GM21717 (cell line): ENCODE measurements at regions not wholly inside any gene's neighbourhood (a gene's known extent, or its start where the extent isn't known, plus 50 kb on each side); places are given as distances from the start of the nearest gene placed in this dataset.

Experiments used
- ATAC-seq: cut with Tn5 transposase; IDR thresholded peaks from one replicate; pipeline ENCODE4 v1.9.1; 2021; ENCODE audit warnings: mild to moderate bottlenecking, moderate library complexity; ENCODE audit not compliant: unreplicated experiment

DNA sequence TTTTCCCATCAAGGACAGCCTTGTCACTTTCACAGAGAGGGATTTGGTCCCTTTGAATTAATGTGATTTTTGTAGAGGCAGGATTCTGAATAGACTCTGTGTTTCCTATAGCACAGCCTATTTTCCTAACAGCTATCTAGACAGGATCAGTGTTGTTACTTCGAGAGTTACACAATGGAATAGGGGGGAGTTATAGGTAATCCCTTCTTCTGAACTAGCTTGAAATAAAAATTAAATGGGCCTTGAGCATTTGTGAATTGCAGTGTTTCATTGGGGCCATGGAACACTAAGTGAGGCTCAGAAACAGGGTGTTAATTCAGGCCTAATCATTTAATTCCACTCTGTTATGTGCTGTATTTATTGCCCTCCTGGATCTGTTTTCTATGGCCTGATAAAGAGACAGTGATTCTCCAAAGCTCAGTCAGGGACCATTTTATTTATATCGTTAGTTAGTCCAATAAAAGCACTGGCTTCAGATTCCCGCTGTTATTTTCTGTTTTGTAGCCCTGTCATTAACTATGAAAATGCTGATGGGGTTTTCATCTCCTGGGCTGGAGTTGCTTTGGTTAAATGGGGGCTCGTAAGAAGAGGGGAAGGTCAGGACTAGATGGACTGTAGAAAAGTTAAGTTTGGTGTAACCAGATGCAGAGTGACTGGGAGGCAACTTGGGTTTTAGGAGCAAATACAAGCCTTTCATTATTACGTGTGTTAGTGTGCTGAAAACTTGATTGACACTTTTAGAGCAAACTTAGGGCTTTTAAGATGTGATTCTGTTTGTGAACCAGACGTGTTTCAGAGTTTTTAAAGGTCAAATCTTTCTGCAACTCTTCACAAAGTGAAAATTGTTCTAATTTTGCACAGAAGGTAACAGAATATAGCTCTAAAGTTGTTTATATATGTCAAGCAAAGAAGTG, 461.0 kb upstream of the HNRNPA3 start:
- ATAC-seq: no peak

DNA sequence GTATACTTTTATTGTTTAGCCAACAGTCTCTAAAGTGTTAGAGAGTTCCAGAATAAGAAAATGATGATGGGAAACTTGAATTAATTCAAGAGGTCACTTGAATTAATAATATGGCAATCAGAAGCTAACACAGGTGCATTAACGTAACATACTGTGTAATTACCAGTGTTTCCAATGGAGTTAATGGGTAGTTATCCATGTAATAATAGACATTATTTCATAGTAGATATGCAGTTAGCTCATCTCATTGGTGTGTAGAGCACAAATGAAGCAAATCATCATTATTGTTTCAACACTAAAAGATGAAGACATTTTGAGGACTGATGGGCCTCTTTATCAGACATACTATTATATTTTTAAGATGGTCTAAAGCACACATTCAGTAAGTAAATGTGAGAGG, 460.3 kb upstream of the HNRNPA3 start:
- no peak for ATAC-seq

GRCh38 chr2:176753205-176753604, 459.4 kb upstream of the HNRNPA3 start:
- no peak for ATAC-seq

DNA sequence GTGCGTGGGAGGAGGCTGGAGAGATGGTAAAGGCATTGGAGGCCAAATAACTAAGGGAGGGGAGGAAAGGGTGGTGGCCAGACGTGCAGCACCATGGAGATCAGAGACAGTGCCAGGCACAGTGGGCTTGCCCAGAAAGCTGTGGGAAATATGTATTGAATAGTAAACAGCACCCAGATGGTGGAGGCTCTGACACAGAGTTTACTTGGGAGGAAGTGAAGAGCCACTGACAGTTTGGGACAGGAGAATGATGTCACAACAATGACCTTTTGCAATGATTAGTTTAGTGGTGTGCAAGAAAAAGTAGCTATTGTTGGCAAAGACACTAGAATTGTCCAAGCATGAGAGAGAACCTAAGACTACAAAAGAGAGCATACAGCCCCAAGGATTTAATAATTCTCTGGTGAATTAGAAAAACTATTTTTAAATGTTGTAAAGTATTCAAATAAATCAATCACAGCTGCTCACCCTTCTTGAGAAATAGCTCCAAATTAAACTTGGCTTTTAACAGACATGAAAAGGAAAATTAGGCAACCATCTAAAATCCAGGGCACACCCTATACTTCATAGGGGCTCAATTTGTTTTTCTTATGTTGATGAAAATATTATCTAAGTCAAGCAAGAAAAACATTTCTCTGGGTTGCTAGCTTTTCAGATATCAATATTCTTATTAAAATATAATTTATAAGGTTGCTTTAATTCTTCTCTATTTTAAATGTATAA, 458.7 kb upstream of the HNRNPA3 start:
- ATAC-seq: no peak

DNA sequence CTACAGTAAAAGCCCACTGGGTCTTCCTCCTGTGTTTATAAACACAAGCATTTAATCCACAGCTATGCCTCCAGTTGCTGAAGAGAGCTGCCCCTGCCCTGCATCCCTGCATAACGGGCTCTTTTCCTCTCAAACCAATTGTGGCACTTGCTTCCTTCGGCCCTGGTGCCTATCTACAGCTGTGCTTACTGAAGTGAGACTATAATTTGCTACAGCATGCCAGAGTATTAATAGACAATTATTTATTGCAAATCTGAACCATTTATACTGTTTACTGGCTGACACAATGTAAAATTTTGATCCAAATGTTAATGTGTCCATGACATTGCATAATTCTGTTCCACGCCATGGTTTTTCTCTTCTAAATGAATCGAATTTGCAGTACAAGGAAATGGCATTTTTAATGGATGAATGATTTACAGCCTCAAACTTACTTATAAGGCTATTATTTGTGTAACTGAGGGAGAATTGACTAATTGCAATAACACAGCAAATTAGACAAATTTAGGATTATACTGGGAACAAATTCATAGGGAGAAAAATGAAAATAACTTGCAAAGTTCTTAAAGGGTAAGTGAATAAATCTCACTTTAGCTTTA, 457.0 kb upstream of the HNRNPA3 start:
- ATAC-seq: no peak

- ATAC-seq: no peak
These were observed 454.2 kb upstream of the HNRNPA3 start for GRCh38 chr2:176758426-176758825.

DNA sequence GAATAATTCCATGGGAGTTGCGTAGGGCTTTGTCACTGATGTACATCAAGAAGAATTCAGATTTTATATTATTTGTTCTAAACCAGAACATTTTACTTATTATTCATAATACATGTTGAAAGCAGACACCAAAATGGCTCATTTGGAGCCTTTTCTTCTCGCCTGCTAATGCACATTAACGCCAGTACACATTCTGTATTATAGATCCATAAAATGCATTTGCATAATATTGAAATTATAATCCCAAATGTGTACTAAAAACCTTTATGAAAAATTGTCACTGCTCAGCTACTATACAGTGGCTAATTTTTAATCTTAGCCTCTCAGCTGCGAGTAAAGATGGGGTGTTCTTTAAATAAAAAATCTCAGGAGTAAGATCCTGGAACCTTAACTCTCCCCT, 452.2 kb upstream of the HNRNPA3 start:
- no peak for ATAC-seq

DNA sequence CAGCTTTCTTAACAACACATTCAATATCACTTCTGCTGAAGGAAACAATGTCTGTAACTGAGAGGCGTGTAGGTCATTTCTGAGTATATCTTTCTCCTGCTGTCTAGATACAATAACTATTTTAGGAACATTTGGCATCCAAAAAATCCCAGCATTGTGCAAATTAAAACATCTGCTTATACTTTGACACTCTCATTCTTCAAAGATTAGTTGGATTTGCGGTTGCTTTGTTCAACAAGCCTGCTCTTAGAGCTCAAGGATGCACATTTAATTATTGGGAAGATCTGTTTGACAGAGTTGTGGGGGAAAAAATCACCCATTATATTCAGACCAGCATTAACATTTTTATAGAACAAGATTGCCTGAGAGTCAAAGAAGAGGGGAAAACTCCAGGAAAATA, 449.5 kb upstream of the HNRNPA3 start:
- ATAC-seq: no peak

DNA sequence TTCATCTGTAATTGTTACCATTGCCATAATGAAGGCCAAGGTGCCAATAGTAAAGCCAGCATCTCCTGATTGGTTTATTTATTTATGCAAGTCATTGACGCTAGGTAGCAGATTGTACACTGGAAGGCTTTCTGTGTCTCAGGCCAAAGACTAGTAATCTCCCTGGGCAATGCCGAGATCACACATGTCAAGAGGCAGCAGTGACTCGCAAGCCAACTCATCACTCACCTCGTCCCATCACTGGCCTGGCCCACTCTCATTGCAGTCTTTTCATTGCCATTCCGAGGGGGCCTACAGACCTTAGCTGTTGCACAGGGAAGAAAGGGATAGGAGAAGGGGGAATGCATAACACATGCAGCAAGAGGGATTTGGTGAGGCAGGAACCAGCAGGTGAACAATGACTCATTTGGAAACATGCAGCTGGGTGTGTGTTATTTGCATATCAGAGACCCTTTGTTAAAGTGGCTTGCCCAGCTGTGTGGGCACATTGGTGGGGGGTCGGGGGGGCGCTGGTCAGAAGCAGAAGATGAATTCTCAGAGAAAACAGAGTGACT, 448.7 kb upstream of the HNRNPA3 start:
- no peak for ATAC-seq

DNA sequence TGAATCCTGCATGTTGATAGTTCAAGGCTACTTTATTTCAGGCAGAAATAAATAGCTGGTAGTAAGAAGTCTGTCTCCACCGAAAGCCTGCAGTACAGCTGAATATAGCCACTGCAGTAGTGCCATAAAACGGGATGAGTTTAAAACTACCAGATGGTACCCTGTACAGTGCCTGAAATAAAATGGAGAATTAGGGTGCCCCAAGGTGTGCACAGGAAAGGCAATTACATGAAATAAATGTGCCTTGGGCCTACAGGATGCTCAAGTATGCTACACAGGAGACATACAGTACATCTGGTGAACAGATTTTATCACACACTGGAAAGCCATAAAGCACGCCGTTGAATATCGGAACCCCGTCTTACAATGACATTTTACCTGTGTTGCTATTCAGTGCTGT, 447.7 kb upstream of the HNRNPA3 start:
- ATAC-seq: no peak

DNA sequence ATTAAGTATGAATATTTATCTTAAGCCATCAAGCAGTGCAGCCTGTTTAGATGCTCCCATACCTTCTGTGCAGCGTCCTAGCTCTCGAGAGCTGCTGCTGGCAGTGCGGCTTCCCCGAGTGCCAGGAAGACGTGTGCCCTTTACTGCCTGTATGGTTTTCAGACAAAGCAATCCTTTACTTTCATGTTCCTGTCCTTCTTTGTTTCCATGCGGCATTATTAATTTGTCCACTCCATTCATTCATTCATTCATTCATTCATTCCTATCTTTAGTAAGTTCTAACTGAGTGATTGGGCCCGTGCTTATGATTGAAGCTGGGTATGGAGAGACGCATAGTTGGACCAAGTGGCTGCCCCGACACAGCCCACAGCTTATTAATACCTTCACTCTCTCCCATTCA, 446.6 kb upstream of the HNRNPA3 start:
- no peak for ATAC-seq

GRCh38 chr2:176768185-176768584, 444.4 kb upstream of the HNRNPA3 start:
- no peak for ATAC-seq

GRCh38 chr2:176769021-176769420, 443.6 kb upstream of the HNRNPA3 start:
- ATAC-seq: no peak

DNA sequence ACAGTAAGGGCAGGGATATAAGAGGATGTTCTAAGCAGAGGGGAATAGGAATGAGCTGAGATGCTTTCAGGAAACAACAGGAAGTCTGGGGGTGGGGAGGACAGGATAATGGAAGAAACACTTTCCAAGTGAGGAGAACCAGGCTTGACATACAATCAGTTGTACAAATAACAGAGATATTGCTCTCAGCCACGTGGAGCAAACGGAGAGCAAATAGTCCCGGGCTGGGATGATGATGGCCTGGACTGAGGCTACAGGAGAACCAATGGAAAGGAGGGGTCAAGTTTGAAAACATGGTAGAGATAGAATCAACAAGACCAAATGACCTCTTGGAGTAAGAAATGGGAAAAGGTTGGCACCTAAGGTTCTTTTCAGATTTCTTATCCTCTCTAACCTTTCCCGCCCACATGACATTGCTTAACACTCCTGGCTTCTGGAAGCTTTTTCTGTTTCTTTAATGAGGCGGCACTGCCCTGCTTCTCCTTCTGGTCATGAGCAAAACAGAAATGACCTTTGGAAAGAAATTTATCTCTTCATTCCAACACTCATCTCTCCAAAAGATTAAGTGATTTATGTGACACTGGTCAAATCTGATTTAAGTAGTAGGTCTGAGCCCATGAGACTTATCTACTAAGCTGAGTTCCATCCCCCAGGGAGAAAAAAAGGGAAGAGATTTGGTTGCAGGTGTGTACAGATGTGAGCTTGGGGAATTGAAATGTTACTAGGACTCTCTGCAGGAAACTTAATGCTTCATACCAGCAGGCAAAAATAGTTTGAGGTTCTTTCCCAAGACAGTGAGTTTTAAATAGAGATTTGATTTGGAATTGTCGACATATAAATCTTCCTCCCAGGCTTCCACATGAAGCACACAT, 442.9 kb upstream of the HNRNPA3 start:
- ATAC-seq: no peak

GRCh38 chr2:176772816-176773215, 439.8 kb upstream of the HNRNPA3 start:
- no peak for ATAC-seq

DNA sequence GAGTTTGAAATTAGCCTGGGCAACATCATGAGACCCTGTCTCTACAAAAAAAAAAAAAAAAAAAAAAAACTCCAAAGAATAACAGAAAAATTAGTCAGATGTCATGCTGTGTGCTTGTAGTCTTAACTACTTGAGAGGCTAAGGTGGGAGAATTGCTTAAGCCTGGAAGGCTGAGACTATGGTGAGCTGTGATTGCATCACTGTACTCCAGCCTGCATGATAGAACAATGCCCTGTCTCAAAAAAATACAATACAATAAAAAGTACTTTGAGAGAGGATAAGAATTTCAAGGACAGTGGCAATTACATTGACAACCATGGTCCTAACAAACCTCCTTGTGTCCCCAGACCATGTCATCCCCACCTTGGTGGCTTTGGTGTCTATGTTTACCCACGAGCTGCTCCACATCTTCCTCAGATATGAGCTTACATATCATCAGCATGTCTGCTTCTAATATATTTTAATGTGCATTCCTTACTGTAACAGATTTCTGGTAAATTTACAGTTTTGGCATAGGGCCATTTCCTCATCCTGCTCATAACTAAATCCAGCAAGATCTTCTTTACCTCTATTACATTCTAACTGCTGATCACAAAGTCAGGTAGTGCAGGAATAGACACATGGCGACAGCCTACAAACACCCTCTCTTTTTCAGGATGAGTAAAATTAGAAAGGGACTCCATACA, 437.7 kb upstream of the HNRNPA3 start:
- ATAC-seq: no peak

- no peak for ATAC-seq
These were observed 435.3 kb upstream of the HNRNPA3 start for GRCh38 chr2:176777262-176777661.

GRCh38 chr2:176779917-176780316, 432.7 kb upstream of the HNRNPA3 start:
- no peak for ATAC-seq

DNA sequence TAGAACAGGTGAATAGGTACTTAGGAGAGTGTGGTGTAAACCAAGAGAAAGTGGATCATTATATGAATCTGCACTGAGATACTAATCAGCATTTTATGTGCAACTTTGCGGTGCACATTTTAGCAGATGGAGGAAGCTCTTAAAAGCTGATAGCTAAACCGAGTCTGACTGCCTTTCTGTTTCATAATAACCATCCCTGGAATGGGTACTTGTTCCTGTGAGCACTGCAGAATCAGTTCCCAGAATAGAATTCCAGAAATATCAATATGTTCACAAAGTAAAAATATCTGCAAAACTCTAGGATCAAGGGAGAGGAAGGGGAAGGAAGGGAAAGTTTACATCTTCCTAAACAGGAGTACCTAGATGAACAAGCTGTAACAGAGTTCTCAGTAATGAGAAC, 432.2 kb upstream of the HNRNPA3 start:
- ATAC-seq: no peak
